NT2/D1 (cell line): ENCODE measurements at regions not wholly inside any gene's neighbourhood (a gene's known extent, or its start where the extent isn't known, plus 50 kb on each side); places are given as distances from the start of the nearest gene placed in this dataset.

Experiments used
- SUZ12 ChIP-seq: IDR thresholded peaks from 2 replicates; pipeline ENCODE4 v1.6.1; 2011; ENCODE audit not compliant: insufficient read length, insufficient read depth; ENCODE audit errors: extremely low read depth
- YY1 ChIP-seq: IDR thresholded peaks from 2 replicates; pipeline ENCODE4 v1.6.1; 2011; ENCODE audit not compliant: insufficient read length, insufficient read depth
- ZNF274 ChIP-seq: IDR thresholded peaks from 2 replicates; pipeline ENCODE4 v1.6.1; 2011; ENCODE audit warnings: mild to moderate bottlenecking, low read depth, low read length

GRCh38 chr6:153405931-153406330, 274.8 kb upstream of the RGS17 start:
- TF ChIP-seq ZNF274 = no peak
- TF ChIP-seq YY1 = no peak
- no peak for TF ChIP-seq SUZ12
